ENCODE measurements at regions not wholly inside any gene's neighbourhood (a gene's known extent, or its start where the extent isn't known, plus 50 kb on each side); places are given as distances from the start of the nearest gene placed in this dataset.

DNA sequence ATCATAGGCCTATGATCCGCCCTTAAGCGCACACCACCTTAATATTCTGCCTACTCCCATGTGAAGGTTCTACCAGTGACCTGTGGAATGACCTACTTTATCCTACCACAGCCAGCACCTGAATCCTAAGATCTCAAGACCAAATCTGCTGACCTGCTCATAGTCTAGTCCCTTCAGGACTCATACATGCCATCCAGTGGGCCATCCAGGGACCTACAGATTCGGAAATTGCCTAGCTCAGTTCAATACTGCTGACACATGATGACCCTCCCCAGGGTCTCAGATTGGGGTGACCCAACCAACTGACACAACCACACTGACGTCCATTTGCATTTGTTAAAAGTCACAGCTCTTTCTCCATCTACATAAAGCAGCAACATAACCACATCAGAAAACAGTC, 443.8 kb upstream of the ST8SIA4 start:
- Histone ChIP-seq H3K79me2 (ENCODE audit: control insufficient read depth, low read length) (no peaks in the 10 kb centered on the region), H3F3A (ENCODE audit: control insufficient read depth, insufficient read depth) (no peaks in the 10 kb centered on the region), H3K4me1 (ENCODE audit: control insufficient read depth, low read length) (no peaks in the 10 kb centered on the region), H3K9me2 (replicated peaks; ENCODE audit: control insufficient read depth, low read length) (no peaks in the 10 kb centered on the region), H3K4me2 (ENCODE audit: low read length) (no peak overlapping the region), H3K4me3 (ENCODE audit: low read length) (no peak overlapping the region), H3K27ac (ENCODE audit: low read depth, low read length) (no peak overlapping the region), H4K20me1 (ENCODE audit: control insufficient read depth, insufficient read depth, low read depth, low read length) (no peaks in the 10 kb centered on the region), H3K36me3 (ENCODE audit: control insufficient read depth, low read length) (no peaks in the 10 kb centered on the region), H3K9me3 (ENCODE audit: control insufficient read depth, insufficient read depth, low read length) (no peaks in the 10 kb centered on the region), H3K27me3 (ENCODE audit: control insufficient read depth, low read length) (no peaks in the 10 kb centered on the region)
- TF ChIP-seq EZH2phosphoT487 (IDR thresholded peaks at IDR 0.05; ENCODE audit: borderline replicate concordance, low read length): no peak
- TF ChIP-seq, protein P1, sequence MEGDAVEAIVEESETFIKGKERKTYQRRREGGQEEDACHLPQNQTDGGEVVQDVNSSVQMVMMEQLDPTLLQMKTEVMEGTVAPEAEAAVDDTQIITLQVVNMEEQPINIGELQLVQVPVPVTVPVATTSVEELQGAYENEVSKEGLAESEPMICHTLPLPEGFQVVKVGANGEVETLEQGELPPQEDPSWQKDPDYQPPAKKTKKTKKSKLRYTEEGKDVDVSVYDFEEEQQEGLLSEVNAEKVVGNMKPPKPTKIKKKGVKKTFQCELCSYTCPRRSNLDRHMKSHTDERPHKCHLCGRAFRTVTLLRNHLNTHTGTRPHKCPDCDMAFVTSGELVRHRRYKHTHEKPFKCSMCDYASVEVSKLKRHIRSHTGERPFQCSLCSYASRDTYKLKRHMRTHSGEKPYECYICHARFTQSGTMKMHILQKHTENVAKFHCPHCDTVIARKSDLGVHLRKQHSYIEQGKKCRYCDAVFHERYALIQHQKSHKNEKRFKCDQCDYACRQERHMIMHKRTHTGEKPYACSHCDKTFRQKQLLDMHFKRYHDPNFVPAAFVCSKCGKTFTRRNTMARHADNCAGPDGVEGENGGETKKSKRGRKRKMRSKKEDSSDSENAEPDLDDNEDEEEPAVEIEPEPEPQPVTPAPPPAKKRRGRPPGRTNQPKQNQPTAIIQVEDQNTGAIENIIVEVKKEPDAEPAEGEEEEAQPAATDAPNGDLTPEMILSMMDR (IDR thresholded peaks at IDR 0.05; ENCODE audit: low read depth, low read length, poor library complexity, severe bottlenecking): no peak

DNA sequence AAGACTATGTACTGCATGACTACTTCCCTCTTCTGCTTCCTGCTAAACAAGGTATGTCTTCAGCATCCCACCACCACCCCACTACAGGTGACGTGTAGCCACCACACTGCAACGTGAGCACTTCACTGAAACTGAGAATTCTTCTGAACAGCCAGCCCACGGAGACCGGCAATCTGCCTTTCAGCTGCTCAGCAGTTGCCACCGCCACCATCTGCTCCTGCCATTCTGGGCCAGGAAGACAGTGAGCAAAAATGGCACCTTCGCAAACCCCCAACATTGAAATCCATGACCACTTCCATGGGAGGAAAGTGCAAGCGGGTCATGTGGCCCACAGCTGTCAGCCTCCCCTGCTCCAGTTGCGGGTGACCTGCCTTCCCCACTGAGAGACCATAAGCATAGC, 443.4 kb upstream of the ST8SIA4 start:
- Histone ChIP-seq H3K27ac (ENCODE audit: low read depth, low read length) (no peak overlapping the region), H3K36me3 (ENCODE audit: control insufficient read depth, low read length) (no peaks in the 10 kb centered on the region), H3K4me1 (ENCODE audit: control insufficient read depth, low read length) (no peaks in the 10 kb centered on the region), H3F3A (ENCODE audit: control insufficient read depth, insufficient read depth) (no peaks in the 10 kb centered on the region), H3K4me3 (ENCODE audit: low read length) (no peak overlapping the region), H3K9me2 (replicated peaks; ENCODE audit: control insufficient read depth, low read length) (no peaks in the 10 kb centered on the region), H3K9me3 (ENCODE audit: control insufficient read depth, insufficient read depth, low read length) (no peaks in the 10 kb centered on the region), H3K79me2 (ENCODE audit: control insufficient read depth, low read length) (no peaks in the 10 kb centered on the region), H4K20me1 (ENCODE audit: control insufficient read depth, insufficient read depth, low read depth, low read length) (no peaks in the 10 kb centered on the region), H3K27me3 (ENCODE audit: control insufficient read depth, low read length) (no peaks in the 10 kb centered on the region), H3K4me2 (ENCODE audit: low read length) (no peak overlapping the region)
- no peak for TF ChIP-seq EZH2phosphoT487 (IDR thresholded peaks at IDR 0.05; ENCODE audit: borderline replicate concordance, low read length)
- TF ChIP-seq, protein P1 (IDR thresholded peaks at IDR 0.05; ENCODE audit: low read depth, low read length, poor library complexity, severe bottlenecking): no peak

DNA sequence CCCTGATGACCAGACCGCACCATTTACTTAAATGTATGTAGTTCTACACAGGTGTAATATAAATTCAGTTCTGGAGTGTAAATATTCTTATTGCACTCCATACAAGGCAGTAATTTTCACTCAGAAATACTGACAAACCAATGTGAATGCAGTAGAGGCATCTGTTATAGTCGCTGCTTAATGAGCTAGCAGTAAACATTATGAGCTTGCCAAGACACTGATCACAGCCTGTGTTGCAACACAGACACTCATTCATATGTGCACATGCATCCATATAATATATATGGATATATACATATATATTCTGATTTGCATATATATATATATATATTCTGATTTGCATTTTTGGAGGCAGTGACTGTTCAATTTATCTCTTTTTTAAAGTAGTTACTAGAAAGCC, 435.1 kb upstream of the ST8SIA4 start:
- Histone ChIP-seq H3K27me3 (ENCODE audit: control insufficient read depth, low read length) (no peaks in the 10 kb centered on the region), H3K4me2 (ENCODE audit: low read length) (no peak overlapping the region), H3K9me2 (replicated peaks; ENCODE audit: control insufficient read depth, low read length) (no peaks in the 10 kb centered on the region), H4K20me1 (ENCODE audit: control insufficient read depth, insufficient read depth, low read depth, low read length) (no peaks in the 10 kb centered on the region), H3K27ac (ENCODE audit: low read depth, low read length) (no peak overlapping the region), H3K79me2 (ENCODE audit: control insufficient read depth, low read length) (no peaks in the 10 kb centered on the region), H3K4me1 (ENCODE audit: control insufficient read depth, low read length) (no peaks in the 10 kb centered on the region), H3K4me3 (ENCODE audit: low read length) (no peak overlapping the region), H3F3A (ENCODE audit: control insufficient read depth, insufficient read depth) (no peaks in the 10 kb centered on the region), H3K9me3 (ENCODE audit: control insufficient read depth, insufficient read depth, low read length) (no peaks in the 10 kb centered on the region), H3K36me3 (ENCODE audit: control insufficient read depth, low read length) (no peaks in the 10 kb centered on the region)
- no peak for TF ChIP-seq EZH2phosphoT487 (IDR thresholded peaks at IDR 0.05; ENCODE audit: borderline replicate concordance, low read length)
- TF ChIP-seq, protein P1 (IDR thresholded peaks at IDR 0.05; ENCODE audit: low read depth, low read length, poor library complexity, severe bottlenecking): no peak

DNA sequence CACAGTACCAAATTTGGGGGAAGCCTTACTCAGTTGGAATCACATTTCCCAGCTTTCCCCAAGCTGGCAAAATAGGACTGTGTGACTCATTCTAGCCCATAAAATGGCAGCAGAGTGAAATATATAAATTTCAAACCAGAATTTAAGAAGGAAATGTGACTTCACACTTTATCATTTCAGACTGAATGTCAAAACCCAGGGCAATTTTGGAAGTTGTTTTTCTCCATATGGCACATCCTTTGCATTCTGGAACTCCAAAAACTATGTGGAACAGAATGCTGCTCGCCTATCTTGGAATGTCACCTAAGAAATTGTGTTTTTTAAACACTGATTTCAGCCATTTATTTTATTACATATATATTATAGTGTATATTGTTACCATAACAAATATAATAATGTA, 424.7 kb upstream of the ST8SIA4 start:
- Histone ChIP-seq H3K9me2 (replicated peaks; ENCODE audit: control insufficient read depth, low read length) (no peaks in the 10 kb centered on the region), H3K9me3 (ENCODE audit: control insufficient read depth, insufficient read depth, low read length) (no peaks in the 10 kb centered on the region), H3K4me3 (ENCODE audit: low read length) (no peak overlapping the region), H3K4me1 (ENCODE audit: control insufficient read depth, low read length) (no peaks in the 10 kb centered on the region), H3K27ac (ENCODE audit: low read depth, low read length) (no peak overlapping the region), H3K4me2 (ENCODE audit: low read length) (no peak overlapping the region), H4K20me1 (ENCODE audit: control insufficient read depth, insufficient read depth, low read depth, low read length) (no peaks in the 10 kb centered on the region), H3K79me2 (ENCODE audit: control insufficient read depth, low read length) (no peaks in the 10 kb centered on the region), H3K27me3 (ENCODE audit: control insufficient read depth, low read length) (no peaks in the 10 kb centered on the region), H3F3A (ENCODE audit: control insufficient read depth, insufficient read depth) (no peaks in the 10 kb centered on the region), H3K36me3 (ENCODE audit: control insufficient read depth, low read length) (no peaks in the 10 kb centered on the region)
- TF ChIP-seq EZH2phosphoT487 (IDR thresholded peaks at IDR 0.05; ENCODE audit: borderline replicate concordance, low read length): no peak
- TF ChIP-seq, protein P1 (IDR thresholded peaks at IDR 0.05; ENCODE audit: low read depth, low read length, poor library complexity, severe bottlenecking): no peak

All from DOHH2 (cell line).